Gastroesophageal sphincter (tissue), 4 donors: ENCODE measurements at regions not wholly inside any gene's neighbourhood (a gene's known extent, or its start where the extent isn't known, plus 50 kb on each side); places are given as distances from the start of the nearest gene placed in this dataset.

ENCODE experiments used
- ATAC-seq: fragments of 150-250 bp; one replicate; pipeline ENCODE4 v1.9.1; 2016; ENCODE audit warnings: mild to moderate bottlenecking, moderate library complexity
- H3K27ac ChIP-seq, 4 donors: fragments of 200-600 bp; sonication (generic) in 3 of 4; 1 replicate in 3 of 4; 2 replicates in 1 of 4; pipeline ENCODE4 v1.5.1; 2016 to 2019
- H3K27me3 ChIP-seq: fragments of 200-600 bp; sonication (generic); one replicate; pipeline ENCODE4 v1.5.1; 2019
- H3K36me3 ChIP-seq, 2 donors: fragments of 200-600 bp; sonication (generic); one replicate each; pipeline ENCODE4 v1.5.1; 2019; ENCODE audit warnings: control low read depth in 1 of 2
- H3K4me1 ChIP-seq, 3 donors: fragments of 200-600 bp; sonication (generic); 1 replicate in 2 of 3; 2 replicates in 1 of 3; pipeline ENCODE4 v1.5.1; 2016 to 2019; ENCODE audit warnings: control low read depth in 2 of 3
- H3K4me3 ChIP-seq, 2 donors: fragments of 200-600 bp; sonication (generic); one replicate each; pipeline ENCODE4 v1.5.1; 2019; ENCODE audit warnings: mild to moderate bottlenecking in 1 of 2, moderate library complexity in 1 of 2
- H3K9me3 ChIP-seq, 3 donors: fragments of 200-600 bp; sonication (generic); one replicate each; pipeline ENCODE4 v1.5.1; 2017 to 2019; ENCODE audit warnings: control low read depth in 2 of 3
- EP300 ChIP-seq: sonication (generic); formaldehyde crosslinking; IDR thresholded peaks from one replicate; pipeline ENCODE4 v1.6.1; 2017; ENCODE audit warnings: antibody characterized with exemption, mild to moderate bottlenecking
- POLR2A ChIP-seq, 2 donors: fragments of 450-650 bp; IDR thresholded peaks; one replicate each; pipeline ENCODE4 v1.6.1; 2017; ENCODE audit warnings: antibody characterized with exemption in 2 of 2, mild to moderate bottlenecking in 2 of 2, moderate library complexity in 1 of 2
- POLR2AphosphoS5 ChIP-seq: sonication (generic); formaldehyde crosslinking; IDR thresholded peaks from one replicate; pipeline ENCODE4 v1.6.1; 2017; ENCODE audit warnings: antibody characterized with exemption
- WGBS, 2 donors: methylation state at CpG; one replicate each; pipeline ENCODE4 v1.1.5; 2018; ENCODE audit warnings: low coverage in 1 of 2; 5-methylcytosine and 5-hydroxymethylcytosine counted together
- TF ChIP-seq, protein P1 (sequence below), 4 experiments: fragments of 200-600 bp in 2 of 4; fragments of 450-650 bp in 2 of 4; sonication (generic) in 1 of 4; IDR thresholded peaks; one replicate each; pipeline ENCODE4 v1.5.1; 2017 to 2019; ENCODE audit warnings: antibody characterized with exemption in 4 of 4, mild to moderate bottlenecking in 2 of 4, moderate library complexity in 2 of 4

- no peak for ATAC-seq
- no peaks in the 10 kb centered on the region for H3K36me3 ChIP-seq
- H3K4me1 ChIP-seq = peaks cover 0 to 5% (median 0%) of the 10 kb centered on the region in 3 donors
- no peaks in the 10 kb centered on the region for H3K27me3 ChIP-seq
- H3K27ac ChIP-seq = no peak overlapping the region
- no peaks in the 10 kb centered on the region for H3K9me3 ChIP-seq
- TF ChIP-seq POLR2AphosphoS5 = no peak
- TF ChIP-seq POLR2A (IDR thresholded peaks at IDR 0.05) = no peak
- no peak for TF ChIP-seq EP300
- TF ChIP-seq, protein P1, sequence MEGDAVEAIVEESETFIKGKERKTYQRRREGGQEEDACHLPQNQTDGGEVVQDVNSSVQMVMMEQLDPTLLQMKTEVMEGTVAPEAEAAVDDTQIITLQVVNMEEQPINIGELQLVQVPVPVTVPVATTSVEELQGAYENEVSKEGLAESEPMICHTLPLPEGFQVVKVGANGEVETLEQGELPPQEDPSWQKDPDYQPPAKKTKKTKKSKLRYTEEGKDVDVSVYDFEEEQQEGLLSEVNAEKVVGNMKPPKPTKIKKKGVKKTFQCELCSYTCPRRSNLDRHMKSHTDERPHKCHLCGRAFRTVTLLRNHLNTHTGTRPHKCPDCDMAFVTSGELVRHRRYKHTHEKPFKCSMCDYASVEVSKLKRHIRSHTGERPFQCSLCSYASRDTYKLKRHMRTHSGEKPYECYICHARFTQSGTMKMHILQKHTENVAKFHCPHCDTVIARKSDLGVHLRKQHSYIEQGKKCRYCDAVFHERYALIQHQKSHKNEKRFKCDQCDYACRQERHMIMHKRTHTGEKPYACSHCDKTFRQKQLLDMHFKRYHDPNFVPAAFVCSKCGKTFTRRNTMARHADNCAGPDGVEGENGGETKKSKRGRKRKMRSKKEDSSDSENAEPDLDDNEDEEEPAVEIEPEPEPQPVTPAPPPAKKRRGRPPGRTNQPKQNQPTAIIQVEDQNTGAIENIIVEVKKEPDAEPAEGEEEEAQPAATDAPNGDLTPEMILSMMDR (IDR thresholded peaks at IDR 0.05) = no peak
- no peak overlapping the region for H3K4me3 ChIP-seq
Observed at GRCh38 chr2:204277226-204277625, 268.0 kb upstream of the PARD3B start.

DNA sequence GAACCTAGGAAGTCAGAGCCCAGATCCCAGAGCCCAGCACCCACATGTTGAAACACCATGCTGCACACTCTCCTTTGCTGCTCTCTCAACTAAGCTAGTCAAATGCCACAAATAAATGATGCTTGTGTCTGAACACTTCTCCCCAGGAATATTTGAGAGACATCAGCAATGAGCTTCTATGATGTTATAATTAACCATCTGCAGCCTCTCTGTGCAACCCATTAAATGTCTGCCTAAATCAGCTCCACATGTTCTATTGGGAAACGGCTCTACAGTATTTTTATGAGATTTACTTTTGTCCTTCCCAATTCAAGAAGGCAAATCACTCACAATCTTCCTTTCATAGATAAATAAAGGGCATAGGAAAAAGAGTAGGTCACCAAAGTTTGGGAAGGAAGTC is 266.8 kb upstream of the PARD3B start:
- Histone ChIP-seq H3K36me3 (no peaks in the 10 kb centered on the region), H3K4me1 (no peaks in the 10 kb centered on the region), H3K27me3 (no peaks in the 10 kb centered on the region), H3K4me3 (no peak overlapping the region), H3K9me3 (no peaks in the 10 kb centered on the region), H3K27ac (no peak overlapping the region)
- ATAC-seq = no peak
- TF ChIP-seq, protein P1 (IDR thresholded peaks at IDR 0.05) = no peak
- TF ChIP-seq EP300 (no peak), POLR2AphosphoS5 (no peak), POLR2A (IDR thresholded peaks at IDR 0.05) (no peak)
- 91 to 100% methylated on average over 1 of the region's 1 CpG for WGBS, 2 donors

DNA sequence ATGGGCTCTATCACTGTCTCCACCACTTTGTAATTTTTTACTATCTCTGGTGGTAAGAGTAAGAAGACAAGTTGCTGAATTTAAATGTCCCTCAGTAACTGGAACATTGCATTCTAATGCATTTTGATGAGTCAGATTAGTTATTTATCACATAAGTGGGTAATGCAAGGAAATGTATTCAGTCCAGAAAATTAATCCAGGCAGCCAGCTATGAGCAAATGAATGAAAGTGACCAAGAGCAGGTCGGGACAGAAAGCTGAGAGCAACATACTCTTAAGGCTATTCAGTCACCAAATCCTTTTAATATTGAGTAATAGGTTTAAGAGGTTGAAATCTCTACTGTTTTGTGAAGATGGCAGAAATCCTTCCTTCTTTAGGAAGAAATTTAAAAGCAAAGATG is 265.5 kb upstream of the PARD3B start:
- ATAC-seq = no peak
- H3K4me1 ChIP-seq = no peaks in the 10 kb centered on the region
- no peaks in the 10 kb centered on the region for H3K9me3 ChIP-seq
- TF ChIP-seq POLR2AphosphoS5 = no peak
- TF ChIP-seq, protein P1 (IDR thresholded peaks at IDR 0.05) = no peak
- TF ChIP-seq POLR2A (IDR thresholded peaks at IDR 0.05) = no peak
- no peak for TF ChIP-seq EP300
- H3K36me3 ChIP-seq = no peaks in the 10 kb centered on the region
- no peaks in the 10 kb centered on the region for H3K27me3 ChIP-seq
- no peak overlapping the region for H3K4me3 ChIP-seq
- WGBS, 2 donors = 44 to 60% methylated on average over 1 of the region's 1 CpG
- H3K27ac ChIP-seq = no peak overlapping the region

- H3K4me1 ChIP-seq = no peaks in the 10 kb centered on the region
- ATAC-seq = no peak
- no peak overlapping the region for H3K27ac ChIP-seq
- no peaks in the 10 kb centered on the region for H3K9me3 ChIP-seq
- H3K27me3 ChIP-seq = no peaks in the 10 kb centered on the region
- no peaks in the 10 kb centered on the region for H3K36me3 ChIP-seq
- no peak overlapping the region for H3K4me3 ChIP-seq
- TF ChIP-seq POLR2A (IDR thresholded peaks at IDR 0.05) (no peak), POLR2AphosphoS5 (no peak), EP300 (no peak)
- TF ChIP-seq, protein P1 (IDR thresholded peaks at IDR 0.05) = no peak
Observed at GRCh38 chr2:204280262-204280668, 265.0 kb upstream of the PARD3B start.

DNA sequence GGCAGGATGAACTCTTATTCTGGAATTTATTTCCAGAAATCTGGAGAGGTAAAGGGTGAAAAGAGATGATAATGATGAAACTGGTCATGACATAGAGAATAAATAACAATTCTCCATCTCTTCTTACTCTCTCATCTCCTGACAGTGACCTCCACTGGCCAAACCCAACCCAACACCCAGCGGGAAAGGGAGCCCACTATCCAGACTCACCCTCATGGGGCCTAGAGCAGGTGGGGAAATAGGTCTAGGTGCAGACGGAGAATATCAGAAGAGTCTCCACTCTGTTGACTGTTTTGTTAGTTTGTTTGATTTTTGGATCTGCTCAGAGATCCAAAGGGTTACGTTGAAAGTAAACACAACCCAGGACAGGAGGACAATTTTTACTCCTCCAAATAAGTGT is 263.2 kb upstream of the PARD3B start:
- Histone ChIP-seq H3K27me3 (no peaks in the 10 kb centered on the region), H3K36me3 (no peaks in the 10 kb centered on the region), H3K4me3 (no peak overlapping the region), H3K9me3 (no peaks in the 10 kb centered on the region), H3K27ac (no peak overlapping the region), H3K4me1 (no peaks in the 10 kb centered on the region)
- no peak for TF ChIP-seq EP300
- TF ChIP-seq, protein P1 (IDR thresholded peaks at IDR 0.05) = no peak
- TF ChIP-seq POLR2A (IDR thresholded peaks at IDR 0.05) = no peak
- no peak for TF ChIP-seq POLR2AphosphoS5
- 82 to 88% methylated on average over 2 of the region's 3 CpGs for WGBS, 2 donors
- no peak for ATAC-seq
